NT2/D1 (cell line): ENCODE measurements at regions not wholly inside any gene's neighbourhood (a gene's known extent, or its start where the extent isn't known, plus 50 kb on each side); places are given as distances from the start of the nearest gene placed in this dataset.

ENCODE experiments used
- DNase-seq: peaks from one replicate; pipeline ENCODE4 v3.0.0-alpha.2; 2011; ENCODE audit warnings: low read depth, low spot score
- H3K27me3 ChIP-seq: 2 replicates; pipeline ENCODE4 v1.6.0; 2011; ENCODE audit warnings: mild to moderate bottlenecking; ENCODE audit not compliant: insufficient read length, insufficient read depth
- H3K36me3 ChIP-seq: 2 replicates; pipeline ENCODE4 v1.6.1; 2011; ENCODE audit warnings: mild to moderate bottlenecking, low read length, mixed read lengths; ENCODE audit not compliant: insufficient read depth, insufficient read length
- H3K4me1 ChIP-seq: 2 replicates; pipeline ENCODE4 v1.5.1; 2011; ENCODE audit not compliant: insufficient read depth, insufficient read length
- H3K4me3 ChIP-seq: 2 replicates; pipeline ENCODE4 v1.5.1; 2011; ENCODE audit warnings: low read depth; ENCODE audit not compliant: insufficient read length
- H3K9ac ChIP-seq: 2 replicates; pipeline ENCODE4 v1.6.0; 2011; ENCODE audit warnings: low read depth; ENCODE audit not compliant: insufficient read length
- H3K9me3 ChIP-seq: 2 replicates; pipeline ENCODE4 v1.5.1; 2011; ENCODE audit warnings: mild to moderate bottlenecking, low read length; ENCODE audit not compliant: insufficient read depth
- SUZ12 ChIP-seq: IDR thresholded peaks from 2 replicates; pipeline ENCODE4 v1.6.1; 2011; ENCODE audit not compliant: insufficient read length, insufficient read depth; ENCODE audit errors: extremely low read depth
- YY1 ChIP-seq: IDR thresholded peaks from 2 replicates; pipeline ENCODE4 v1.6.1; 2011; ENCODE audit not compliant: insufficient read length, insufficient read depth
- ZNF274 ChIP-seq: IDR thresholded peaks from 2 replicates; pipeline ENCODE4 v1.6.1; 2011; ENCODE audit warnings: mild to moderate bottlenecking, low read depth, low read length

DNA sequence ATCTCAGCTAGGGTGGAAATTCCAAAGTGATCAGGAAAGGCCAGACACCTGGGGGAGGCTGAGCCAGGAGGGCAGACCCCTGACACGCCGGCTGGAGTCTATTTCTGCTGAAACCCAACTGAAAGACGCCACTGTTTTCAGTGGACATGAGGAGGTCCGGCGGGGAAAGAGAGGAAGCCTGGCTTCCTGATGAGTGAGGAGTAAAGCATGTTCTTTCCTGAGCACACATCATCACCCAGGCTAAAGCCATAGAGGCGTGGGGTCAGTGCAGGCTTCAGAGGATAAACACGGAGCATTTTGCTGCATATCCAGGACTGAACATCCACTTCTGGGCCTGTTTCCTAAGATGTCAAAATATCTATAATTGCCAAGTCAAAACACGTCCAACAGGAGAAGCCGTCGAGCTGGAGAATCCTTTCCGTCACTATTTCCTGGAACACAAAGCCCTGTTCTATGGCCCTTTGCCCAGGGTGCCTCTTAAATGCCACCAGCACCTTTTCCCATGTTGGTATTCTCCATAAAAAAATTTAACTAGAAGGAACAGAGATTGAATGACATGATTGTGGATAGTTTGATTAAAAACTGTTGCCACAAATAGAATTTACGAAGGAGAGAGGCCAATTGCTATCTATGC lies 597.9 kb upstream of the ADAMTS16 start:
- Histone ChIP-seq H3K27me3 (no peaks in the 10 kb centered on the region), H3K36me3 (no peaks in the 10 kb centered on the region), H3K4me3 (no peak overlapping the region), H3K9me3 (no peaks in the 10 kb centered on the region), H3K9ac (no peak overlapping the region), H3K4me1 (no peaks in the 10 kb centered on the region)
- no peak for DNase-seq
- no peak for TF ChIP-seq ZNF274
- TF ChIP-seq SUZ12: no peak
- TF ChIP-seq YY1: no peak

DNA sequence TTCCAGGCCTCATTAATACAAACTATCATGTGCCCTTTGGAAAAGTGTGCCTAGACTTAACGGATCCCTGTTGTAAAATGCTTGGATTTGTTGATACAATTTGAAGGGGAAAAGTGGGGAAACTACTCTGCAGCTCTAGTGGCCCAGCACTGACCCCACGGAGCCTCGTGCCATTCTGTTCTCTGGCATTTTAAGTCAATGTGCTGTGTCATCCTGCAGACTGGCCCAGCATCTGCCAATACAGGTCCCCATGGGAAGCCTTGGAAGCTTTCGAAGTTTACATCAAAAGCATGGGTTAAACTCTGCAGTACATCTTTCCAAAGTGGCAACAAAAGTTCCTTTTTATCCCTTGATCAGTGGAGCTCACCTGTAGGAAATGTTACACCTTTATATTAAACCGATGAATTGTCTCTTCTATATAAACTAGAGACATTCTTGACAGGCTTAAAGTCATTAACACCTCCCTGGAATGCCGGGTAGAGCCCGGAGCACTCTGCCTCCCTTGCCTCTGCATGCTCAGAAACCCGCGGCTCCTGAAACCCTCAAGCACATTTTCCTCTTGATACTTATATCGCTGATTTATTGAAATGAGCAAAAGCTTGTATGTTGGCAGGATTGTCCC lies 596.0 kb upstream of the ADAMTS16 start:
- H3K27me3 ChIP-seq: no peaks in the 10 kb centered on the region
- H3K36me3 ChIP-seq: no peaks in the 10 kb centered on the region
- no peaks in the 10 kb centered on the region for H3K9me3 ChIP-seq
- H3K4me1 ChIP-seq: no peaks in the 10 kb centered on the region
- H3K9ac ChIP-seq: no peak overlapping the region
- no peak for DNase-seq
- no peak overlapping the region for H3K4me3 ChIP-seq
- no peak for TF ChIP-seq SUZ12

DNA sequence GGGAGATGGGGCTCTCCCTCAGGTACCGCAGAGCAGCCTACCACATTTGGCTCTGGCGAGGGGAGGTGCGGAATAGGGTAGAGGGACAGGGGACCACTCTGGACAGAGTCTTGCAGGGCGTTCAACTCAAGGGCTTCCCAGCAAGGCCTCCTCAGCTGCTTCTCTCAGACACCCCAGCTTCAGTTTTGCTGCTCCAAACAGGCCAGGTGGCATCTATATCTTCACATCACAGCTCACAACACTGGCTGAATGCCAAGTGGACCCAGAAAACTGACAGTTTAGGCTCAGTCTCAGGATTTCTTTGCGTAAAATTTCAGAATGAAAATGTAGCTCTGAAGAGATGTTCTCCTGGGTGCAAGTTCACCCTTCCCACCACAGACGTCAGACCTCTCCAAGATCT lies 592.6 kb upstream of the ADAMTS16 start:
- no peak overlapping the region for H3K9ac ChIP-seq
- H3K27me3 ChIP-seq: no peaks in the 10 kb centered on the region
- no peak overlapping the region for H3K4me3 ChIP-seq
- no peaks in the 10 kb centered on the region for H3K4me1 ChIP-seq
- DNase-seq: no peak
- 0 out of 2 replicates have a peak, but pooled peaks cover 2% of the 10 kb centered on the region for H3K9me3 ChIP-seq
- TF ChIP-seq ZNF274 (no peak), SUZ12 (no peak), YY1 (no peak)
- no peaks in the 10 kb centered on the region for H3K36me3 ChIP-seq

DNA sequence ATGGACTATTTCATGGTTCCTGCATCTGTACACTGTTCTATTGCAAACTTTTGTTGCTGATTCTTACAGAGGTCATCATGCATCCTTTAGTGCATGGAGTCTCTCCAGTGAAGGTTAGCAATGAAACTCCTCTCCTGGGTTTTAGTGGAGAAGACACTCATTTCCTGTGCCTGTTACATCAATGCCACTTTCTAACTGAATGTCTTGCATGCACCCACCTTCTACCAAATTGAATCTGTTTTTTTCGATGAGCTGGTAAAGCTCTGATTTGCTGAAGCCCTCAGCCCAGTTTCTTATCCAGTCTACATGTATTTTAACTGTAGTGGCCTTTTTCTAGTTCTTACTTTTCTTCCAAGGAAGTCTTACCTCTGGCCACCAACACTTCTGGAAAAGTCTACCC lies 591.8 kb upstream of the ADAMTS16 start:
- H3K4me3 ChIP-seq: no peak overlapping the region
- no peaks in the 10 kb centered on the region for H3K27me3 ChIP-seq
- no peak overlapping the region for H3K9ac ChIP-seq
- no peak for DNase-seq
- no peaks in the 10 kb centered on the region for H3K36me3 ChIP-seq
- H3K9me3 ChIP-seq: peaks cover 8% of the 10 kb centered on the region; the same call in 1 of the 2 replicates
- H3K4me1 ChIP-seq: no peaks in the 10 kb centered on the region
- TF ChIP-seq ZNF274: no peak
- no peak for TF ChIP-seq SUZ12
- TF ChIP-seq YY1: no peak

DNA sequence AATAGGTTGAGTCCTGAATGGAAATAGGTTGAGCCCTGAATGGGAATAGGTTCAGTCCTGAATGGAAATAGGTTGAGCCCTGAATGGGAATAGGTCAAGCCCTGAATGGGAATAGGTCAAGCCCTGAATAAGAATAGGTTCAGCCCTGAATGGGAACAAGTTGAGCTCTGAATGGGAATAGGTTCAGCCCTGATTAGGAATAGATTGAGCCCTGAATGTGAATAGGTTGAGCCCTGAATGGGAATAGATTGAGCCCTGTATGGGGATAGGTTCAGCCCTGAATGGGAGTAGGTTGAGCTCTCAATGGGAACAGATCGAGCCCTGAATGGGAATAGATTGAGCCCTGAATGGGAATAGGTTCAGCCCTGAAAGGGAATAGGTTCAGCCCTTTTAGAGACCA lies 590.8 kb upstream of the ADAMTS16 start:
- Histone ChIP-seq H3K9ac (no peak overlapping the region), H3K36me3 (no peaks in the 10 kb centered on the region), H3K27me3 (no peaks in the 10 kb centered on the region), H3K4me1 (no peaks in the 10 kb centered on the region), H3K4me3 (no peak overlapping the region), H3K9me3 (peaks cover 8% of the 10 kb centered on the region; the same call in 1 of the 2 replicates)
- no peak for DNase-seq
- TF ChIP-seq YY1: no peak
- TF ChIP-seq ZNF274: no peak
- no peak for TF ChIP-seq SUZ12

DNA sequence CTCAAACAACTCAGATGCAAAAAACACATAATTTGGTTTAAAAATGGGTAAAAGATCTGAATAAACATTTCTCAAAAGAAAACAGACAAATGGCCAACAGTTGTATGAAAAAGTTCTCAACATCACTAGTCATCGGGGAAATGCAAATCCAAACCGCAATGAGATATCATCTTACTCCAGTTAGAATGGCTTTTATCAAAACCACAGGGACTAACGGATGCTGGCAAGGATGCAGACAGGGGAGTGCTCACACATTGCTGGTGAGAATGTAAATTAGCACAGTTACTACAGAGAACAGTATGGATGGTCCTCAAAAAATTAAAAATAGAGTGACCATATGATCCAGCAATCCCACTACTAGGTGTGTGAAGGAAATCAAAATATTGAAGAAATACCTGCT lies 589.1 kb upstream of the ADAMTS16 start:
- Histone ChIP-seq H3K36me3 (no peaks in the 10 kb centered on the region), H3K9ac (no peak overlapping the region), H3K27me3 (no peaks in the 10 kb centered on the region), H3K4me3 (no peak overlapping the region), H3K9me3 (peaks cover 8% of the 10 kb centered on the region; the same call in 1 of the 2 replicates), H3K4me1 (no peaks in the 10 kb centered on the region)
- TF ChIP-seq YY1: no peak
- no peak for TF ChIP-seq SUZ12
- no peak for TF ChIP-seq ZNF274
- no peak for DNase-seq

DNA sequence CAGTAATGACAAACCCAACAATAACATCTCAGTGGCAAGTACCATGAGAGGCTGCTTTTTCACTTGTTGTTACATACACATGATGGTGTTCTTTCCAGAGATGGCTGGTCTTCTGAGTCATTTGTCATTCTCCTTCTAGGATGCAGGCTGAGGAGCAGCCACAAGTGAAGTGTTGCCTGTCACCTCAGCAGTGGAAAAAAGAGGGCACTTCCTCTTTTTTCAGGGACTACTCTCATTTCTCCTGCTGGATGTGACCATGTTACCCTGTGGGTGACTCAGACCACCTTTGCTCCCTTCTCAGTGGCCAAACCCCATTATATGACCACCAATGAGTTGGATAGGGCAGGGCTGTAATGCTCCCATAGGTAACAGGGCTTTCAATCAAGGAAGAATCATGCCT lies 587.0 kb upstream of the ADAMTS16 start:
- no peaks in the 10 kb centered on the region for H3K36me3 ChIP-seq
- no peak overlapping the region for H3K4me3 ChIP-seq
- no peak overlapping the region for H3K9ac ChIP-seq
- H3K27me3 ChIP-seq: no peaks in the 10 kb centered on the region
- no peak for TF ChIP-seq ZNF274
- no peak for TF ChIP-seq YY1
- no peak for TF ChIP-seq SUZ12
- H3K9me3 ChIP-seq: peaks cover 8% of the 10 kb centered on the region; the same call in 1 of the 2 replicates
- DNase-seq: no peak
- H3K4me1 ChIP-seq: no peaks in the 10 kb centered on the region
